HepG2 (cell line): ENCODE measurements at regions not wholly inside any gene's neighbourhood (a gene's known extent, or its start where the extent isn't known, plus 50 kb on each side); places are given as distances from the start of the nearest gene placed in this dataset.

ENCODE experiments used
- CTCF ChIP-seq: sonication (generic); formaldehyde crosslinking; IDR thresholded peaks from 2 replicates; pipeline ENCODE4 v1.5.0; 2020; ENCODE audit warnings: mild to moderate bottlenecking, missing genetic modification reagents, moderate library complexity
- GABPB1 ChIP-seq: IDR thresholded peaks from 2 replicates; pipeline ENCODE4 v1.6.1; 2016; ENCODE audit warnings: mild to moderate bottlenecking, missing genetic modification reagents, moderate library complexity, missing compliant biosample characterization
- POLR2A ChIP-seq, 2 experiments: IDR thresholded peaks; 2 replicates each; pipeline ENCODE4 v1.6.1; 2011; ENCODE audit warnings: low read depth in 2 of 2, low read length in 2 of 2, mild to moderate bottlenecking in 1 of 2, moderate library complexity in 1 of 2; ENCODE audit not compliant: insufficient read depth in 1 of 2
- RAD21 ChIP-seq: fragments of 450-650 bp; formaldehyde crosslinking; IDR thresholded peaks from 2 replicates; pipeline ENCODE4 v1.5.0; 2020; ENCODE audit warnings: mild to moderate bottlenecking
- SP5 ChIP-seq: IDR thresholded peaks from 2 replicates; pipeline ENCODE4 v1.6.1; 2016; ENCODE audit warnings: low read depth, borderline replicate concordance
- TFDP1 ChIP-seq: IDR thresholded peaks from 2 replicates; pipeline ENCODE4 v1.6.1; 2016; ENCODE audit warnings: missing compliant biosample characterization, missing genetic modification reagents, borderline replicate concordance
- TRIM24 ChIP-seq: sonication (generic); formaldehyde crosslinking; IDR thresholded peaks from 2 replicates; pipeline ENCODE4 v1.8.0; 2022; ENCODE audit warnings: mild to moderate bottlenecking, missing genetic modification reagents
- ZNF720 ChIP-seq: sonication (generic); formaldehyde crosslinking; IDR thresholded peaks from 2 replicates; pipeline ENCODE4 v1.4.0; 2020; ENCODE audit warnings: missing genetic modification reagents
- TF ChIP-seq, protein P1 (sequence below): sonication (generic); formaldehyde crosslinking; IDR thresholded peaks from 2 replicates; pipeline ENCODE4 v1.4.0; 2020; ENCODE audit warnings: missing genetic modification reagents, borderline replicate concordance
- TF ChIP-seq, protein P2 (sequence below): sonication (generic); formaldehyde crosslinking; IDR thresholded peaks from 2 replicates; pipeline ENCODE4 v1.5.1; 2020; ENCODE audit warnings: missing genetic modification reagents, mild to moderate bottlenecking, borderline replicate concordance
- TF ChIP-seq, protein P3 (sequence below): sonication (generic); formaldehyde crosslinking; IDR thresholded peaks from 2 replicates; pipeline ENCODE4 v1.4.0; 2020; ENCODE audit warnings: missing genetic modification reagents, borderline replicate concordance
- TF ChIP-seq, protein P4 (sequence below): sonication (generic); formaldehyde crosslinking; IDR thresholded peaks from 2 replicates; pipeline ENCODE4 v1.4.0; 2020; ENCODE audit warnings: mild to moderate bottlenecking, missing genetic modification reagents
- TF ChIP-seq, protein P5 (sequence below): sonication (generic); formaldehyde crosslinking; IDR thresholded peaks from 2 replicates; pipeline ENCODE4 v1.4.0; 2020; ENCODE audit warnings: mild to moderate bottlenecking, missing genetic modification reagents

GRCh38 chr4:136812100-136812880 is 720.0 kb downstream of the PCDH18 start:
- TF ChIP-seq, protein P1, sequence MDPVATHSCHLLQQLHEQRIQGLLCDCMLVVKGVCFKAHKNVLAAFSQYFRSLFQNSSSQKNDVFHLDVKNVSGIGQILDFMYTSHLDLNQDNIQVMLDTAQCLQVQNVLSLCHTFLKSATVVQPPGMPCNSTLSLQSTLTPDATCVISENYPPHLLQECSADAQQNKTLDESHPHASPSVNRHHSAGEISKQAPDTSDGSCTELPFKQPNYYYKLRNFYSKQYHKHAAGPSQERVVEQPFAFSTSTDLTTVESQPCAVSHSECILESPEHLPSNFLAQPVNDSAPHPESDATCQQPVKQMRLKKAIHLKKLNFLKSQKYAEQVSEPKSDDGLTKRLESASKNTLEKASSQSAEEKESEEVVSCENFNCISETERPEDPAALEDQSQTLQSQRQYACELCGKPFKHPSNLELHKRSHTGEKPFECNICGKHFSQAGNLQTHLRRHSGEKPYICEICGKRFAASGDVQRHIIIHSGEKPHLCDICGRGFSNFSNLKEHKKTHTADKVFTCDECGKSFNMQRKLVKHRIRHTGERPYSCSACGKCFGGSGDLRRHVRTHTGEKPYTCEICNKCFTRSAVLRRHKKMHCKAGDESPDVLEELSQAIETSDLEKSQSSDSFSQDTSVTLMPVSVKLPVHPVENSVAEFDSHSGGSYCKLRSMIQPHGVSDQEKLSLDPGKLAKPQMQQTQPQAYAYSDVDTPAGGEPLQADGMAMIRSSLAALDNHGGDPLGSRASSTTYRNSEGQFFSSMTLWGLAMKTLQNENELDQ (CRISPR knock-in tag): no peak
- TF ChIP-seq, protein P2, sequence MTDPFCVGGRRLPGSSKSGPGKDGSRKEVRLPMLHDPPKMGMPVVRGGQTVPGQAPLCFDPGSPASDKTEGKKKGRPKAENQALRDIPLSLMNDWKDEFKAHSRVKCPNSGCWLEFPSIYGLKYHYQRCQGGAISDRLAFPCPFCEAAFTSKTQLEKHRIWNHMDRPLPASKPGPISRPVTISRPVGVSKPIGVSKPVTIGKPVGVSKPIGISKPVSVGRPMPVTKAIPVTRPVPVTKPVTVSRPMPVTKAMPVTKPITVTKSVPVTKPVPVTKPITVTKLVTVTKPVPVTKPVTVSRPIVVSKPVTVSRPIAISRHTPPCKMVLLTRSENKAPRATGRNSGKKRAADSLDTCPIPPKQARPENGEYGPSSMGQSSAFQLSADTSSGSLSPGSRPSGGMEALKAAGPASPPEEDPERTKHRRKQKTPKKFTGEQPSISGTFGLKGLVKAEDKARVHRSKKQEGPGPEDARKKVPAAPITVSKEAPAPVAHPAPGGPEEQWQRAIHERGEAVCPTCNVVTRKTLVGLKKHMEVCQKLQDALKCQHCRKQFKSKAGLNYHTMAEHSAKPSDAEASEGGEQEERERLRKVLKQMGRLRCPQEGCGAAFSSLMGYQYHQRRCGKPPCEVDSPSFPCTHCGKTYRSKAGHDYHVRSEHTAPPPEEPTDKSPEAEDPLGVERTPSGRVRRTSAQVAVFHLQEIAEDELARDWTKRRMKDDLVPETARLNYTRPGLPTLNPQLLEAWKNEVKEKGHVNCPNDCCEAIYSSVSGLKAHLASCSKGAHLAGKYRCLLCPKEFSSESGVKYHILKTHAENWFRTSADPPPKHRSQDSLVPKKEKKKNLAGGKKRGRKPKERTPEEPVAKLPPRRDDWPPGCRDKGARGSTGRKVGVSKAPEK: no peak
- TF ChIP-seq RAD21 (no peak), CTCF (no peak), ZNF720 (CRISPR knock-in tag) (no peak), SP5 (CRISPR knock-in tag) (no peak), POLR2A (IDR thresholded peaks at IDR 0.05; ENCODE audit: insufficient read depth in 1 of 2, low read depth in 2 of 2, low read length in 2 of 2) (no peak), TRIM24 (CRISPR knock-in tag) (no peak), TFDP1 (no peak), GABPB1 (CRISPR knock-in tag) (no peak)
- TF ChIP-seq, protein P3, sequence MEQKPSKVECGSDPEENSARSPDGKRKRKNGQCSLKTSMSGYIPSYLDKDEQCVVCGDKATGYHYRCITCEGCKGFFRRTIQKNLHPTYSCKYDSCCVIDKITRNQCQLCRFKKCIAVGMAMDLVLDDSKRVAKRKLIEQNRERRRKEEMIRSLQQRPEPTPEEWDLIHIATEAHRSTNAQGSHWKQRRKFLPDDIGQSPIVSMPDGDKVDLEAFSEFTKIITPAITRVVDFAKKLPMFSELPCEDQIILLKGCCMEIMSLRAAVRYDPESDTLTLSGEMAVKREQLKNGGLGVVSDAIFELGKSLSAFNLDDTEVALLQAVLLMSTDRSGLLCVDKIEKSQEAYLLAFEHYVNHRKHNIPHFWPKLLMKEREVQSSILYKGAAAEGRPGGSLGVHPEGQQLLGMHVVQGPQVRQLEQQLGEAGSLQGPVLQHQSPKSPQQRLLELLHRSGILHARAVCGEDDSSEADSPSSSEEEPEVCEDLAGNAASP: no peak
- TF ChIP-seq, protein P4, sequence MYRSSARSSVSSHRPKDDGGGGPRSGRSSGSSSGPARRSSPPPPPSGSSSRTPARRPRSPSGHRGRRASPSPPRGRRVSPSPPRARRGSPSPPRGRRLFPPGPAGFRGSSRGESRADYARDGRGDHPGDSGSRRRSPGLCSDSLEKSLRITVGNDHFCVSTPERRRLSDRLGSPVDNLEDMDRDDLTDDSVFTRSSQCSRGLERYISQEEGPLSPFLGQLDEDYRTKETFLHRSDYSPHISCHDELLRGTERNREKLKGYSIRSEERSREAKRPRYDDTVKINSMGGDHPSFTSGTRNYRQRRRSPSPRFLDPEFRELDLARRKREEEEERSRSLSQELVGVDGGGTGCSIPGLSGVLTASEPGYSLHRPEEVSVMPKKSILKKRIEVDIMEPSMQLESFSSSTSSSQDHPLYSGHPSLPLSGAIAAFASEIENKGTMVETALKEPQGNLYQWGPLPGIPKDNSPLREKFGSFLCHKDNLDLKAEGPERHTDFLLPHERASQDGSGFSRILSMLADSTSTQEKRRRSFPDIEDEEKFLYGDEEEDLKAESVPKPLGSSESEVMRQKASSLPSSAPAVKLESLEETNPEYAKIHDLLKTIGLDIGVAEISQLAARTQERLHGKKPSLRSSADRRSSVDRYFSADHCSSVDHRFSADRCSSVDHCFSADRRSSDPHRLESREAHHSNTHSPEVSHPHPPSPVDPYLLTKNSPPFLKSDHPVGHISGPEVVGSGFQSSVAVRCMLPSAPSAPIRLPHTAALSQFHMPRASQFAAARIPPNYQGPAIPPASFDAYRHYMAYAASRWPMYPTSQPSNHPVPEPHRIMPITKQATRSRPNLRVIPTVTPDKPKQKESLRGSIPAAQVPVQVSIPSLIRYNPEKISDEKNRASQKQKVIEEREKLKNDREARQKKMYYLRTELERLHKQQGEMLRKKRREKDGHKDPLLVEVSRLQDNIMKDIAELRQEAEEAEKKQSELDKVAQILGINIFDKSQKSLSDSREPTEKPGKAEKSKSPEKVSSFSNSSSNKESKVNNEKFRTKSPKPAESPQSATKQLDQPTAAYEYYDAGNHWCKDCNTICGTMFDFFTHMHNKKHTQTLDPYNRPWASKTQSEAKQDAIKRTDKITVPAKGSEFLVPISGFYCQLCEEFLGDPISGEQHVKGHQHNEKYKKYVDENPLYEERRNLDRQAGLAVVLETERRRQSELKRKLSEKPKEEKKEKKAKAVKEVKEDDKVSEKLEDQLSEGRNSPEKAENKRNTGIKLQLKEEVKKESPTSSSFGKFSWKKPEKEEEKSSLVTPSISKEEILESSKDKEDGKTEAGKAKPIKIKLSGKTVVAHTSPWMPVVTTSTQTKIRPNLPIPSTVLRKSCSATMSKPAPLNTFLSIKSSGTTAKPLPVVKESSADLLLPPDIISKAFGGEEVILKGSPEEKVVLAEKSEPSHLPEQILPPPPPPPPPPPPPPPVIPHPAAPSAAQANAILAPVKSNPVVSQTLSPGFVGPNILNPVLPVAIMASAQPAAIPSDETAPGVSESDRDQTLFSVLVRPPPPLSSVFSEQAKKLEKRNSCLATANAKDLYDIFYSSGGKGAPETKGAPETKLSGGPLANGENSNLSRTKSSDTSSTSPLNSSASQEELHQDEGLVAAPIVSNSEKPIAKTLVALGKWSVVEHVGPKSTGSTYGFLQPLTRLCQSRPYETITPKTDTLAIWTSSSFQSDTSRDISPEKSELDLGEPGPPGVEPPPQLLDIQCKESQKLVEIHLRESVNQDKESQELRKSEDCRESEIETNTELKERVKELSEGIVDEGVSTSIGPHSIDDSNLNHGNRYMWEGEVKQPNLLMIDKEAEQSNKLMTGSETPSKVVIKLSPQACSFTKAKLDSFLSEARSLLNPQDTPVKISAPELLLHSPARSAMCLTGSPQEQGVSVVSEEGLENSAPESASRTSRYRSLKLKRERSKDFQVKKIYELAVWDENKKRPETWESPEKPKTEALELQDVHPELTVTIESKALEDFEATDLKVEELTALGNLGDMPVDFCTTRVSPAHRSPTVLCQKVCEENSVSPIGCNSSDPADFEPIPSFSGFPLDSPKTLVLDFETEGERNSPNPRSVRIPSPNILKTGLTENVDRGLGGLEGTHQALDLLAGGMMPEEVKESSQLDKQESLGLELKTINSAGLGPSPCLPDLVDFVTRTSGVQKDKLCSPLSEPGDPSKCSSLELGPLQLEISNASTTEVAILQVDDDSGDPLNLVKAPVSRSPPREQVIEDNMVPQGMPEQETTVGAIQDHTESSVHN (CRISPR knock-in tag): no peak
- TF ChIP-seq, protein P5, sequence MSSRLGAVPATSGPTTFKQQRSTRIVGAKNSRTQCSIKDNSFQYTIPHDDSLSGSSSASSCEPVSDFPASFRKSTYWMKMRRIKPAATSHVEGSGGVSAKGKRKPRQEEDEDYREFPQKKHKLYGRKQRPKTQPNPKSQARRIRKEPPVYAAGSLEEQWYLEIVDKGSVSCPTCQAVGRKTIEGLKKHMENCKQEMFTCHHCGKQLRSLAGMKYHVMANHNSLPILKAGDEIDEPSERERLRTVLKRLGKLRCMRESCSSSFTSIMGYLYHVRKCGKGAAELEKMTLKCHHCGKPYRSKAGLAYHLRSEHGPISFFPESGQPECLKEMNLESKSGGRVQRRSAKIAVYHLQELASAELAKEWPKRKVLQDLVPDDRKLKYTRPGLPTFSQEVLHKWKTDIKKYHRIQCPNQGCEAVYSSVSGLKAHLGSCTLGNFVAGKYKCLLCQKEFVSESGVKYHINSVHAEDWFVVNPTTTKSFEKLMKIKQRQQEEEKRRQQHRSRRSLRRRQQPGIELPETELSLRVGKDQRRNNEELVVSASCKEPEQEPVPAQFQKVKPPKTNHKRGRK: no peak
